ENCODE measurements at regions not wholly inside any gene's neighbourhood (a gene's known extent, or its start where the extent isn't known, plus 50 kb on each side); places are given as distances from the start of the nearest gene placed in this dataset.
"Not testable (repeated sequence)": the region's sequence is repeated elsewhere in the genome, so short reads cannot be mapped to it uniquely, and the experiment has no call there.

DNA sequence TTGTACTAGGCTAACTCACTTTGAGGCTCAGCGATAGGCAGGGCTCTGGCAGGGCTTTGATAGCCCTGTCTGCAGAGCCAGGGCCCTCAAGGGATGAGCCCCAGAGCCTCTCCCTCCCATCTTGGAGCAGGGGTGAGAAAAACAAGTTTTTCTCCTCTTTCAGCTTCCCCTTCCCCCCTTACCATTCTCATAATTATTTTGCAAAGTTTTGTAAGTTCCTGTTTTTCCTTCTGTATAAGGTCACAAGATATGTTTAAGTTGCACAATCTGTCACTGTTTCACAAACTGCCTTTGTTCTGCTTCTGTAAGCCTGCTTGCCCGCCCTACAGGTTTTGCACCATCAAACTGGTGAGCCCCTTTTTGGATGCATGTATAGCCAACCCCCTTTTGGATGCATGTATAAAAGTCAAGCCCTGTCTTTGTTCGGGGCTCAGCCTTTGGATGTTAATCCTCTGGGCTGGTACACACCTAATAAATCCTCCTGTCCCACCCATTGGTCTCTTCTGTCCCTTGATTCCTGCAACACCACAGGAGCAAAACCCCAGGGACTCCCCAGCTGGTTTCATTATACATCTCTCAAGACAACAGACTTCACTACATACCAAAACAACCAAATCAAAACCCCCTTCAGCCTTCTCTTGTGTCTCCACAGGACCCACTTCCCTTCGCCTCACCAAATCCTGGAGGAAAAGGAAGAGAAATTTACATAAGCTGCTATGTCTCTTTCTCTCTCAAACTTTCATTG, 52.5 kb upstream of the RESF1 start:
- DNase-seq (ENCODE audit: low spot score), result no peak

DNA sequence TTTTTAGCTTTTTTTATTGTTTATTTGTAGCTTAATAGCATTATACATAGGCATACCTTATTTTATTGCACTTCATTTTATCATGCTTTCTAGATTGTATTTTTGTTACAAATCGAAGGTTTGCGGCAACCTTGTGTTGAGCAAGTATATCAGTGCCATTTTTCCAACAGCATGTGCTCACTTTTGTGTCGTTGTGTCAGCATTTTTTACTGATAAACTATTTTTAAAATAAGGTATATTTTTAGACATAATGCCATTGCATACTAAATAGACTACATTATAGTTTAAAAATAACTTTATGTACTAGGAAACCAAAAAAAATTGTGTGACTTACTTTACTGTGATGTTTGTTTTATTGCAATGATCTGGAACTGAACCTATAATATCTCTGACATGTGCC, 56.2 kb upstream of the RESF1 start:
- DNase-seq (ENCODE audit: low spot score), result no peak

DNA sequence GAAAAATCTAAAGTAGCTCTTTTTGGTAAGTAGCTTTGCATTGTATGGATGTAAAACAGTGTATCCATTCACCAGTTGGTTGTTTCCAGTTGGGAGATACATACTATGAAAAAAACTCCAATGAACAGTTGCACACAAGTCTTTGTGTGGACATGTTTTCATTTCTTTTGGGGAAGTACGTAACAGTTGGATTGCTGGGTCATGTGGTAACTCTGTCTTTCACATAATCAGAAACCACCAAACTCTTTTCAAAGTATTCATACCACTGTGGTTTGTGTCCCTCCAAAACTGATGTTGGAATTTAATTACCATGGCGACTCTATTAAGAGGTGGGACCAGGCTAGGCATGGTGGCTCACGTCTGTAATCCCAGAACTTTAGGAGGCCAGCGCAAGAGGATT, 58.9 kb upstream of the RESF1 start:
- DNase-seq (ENCODE audit: low spot score), result no peak

DNA sequence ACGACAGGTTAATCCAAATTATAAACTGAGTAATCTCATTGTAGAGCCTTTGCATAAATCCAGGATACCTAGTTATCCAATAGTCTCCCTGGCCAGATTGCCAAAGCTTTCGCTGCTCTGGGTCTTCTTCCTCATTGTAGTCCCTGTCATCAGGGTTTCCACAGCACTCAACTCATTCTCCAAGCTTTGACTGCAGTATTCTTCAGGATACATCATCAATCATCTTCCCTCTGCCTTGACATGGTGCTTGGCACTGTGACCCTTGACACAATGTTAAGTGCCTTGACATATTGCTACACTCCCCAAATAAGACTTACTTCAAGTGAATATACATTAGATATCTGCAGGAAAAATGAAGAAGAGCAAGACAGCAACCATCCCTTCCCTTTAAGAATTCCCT, 60.1 kb upstream of the RESF1 start:
- DNase-seq (ENCODE audit: low spot score), result no peak

DNA sequence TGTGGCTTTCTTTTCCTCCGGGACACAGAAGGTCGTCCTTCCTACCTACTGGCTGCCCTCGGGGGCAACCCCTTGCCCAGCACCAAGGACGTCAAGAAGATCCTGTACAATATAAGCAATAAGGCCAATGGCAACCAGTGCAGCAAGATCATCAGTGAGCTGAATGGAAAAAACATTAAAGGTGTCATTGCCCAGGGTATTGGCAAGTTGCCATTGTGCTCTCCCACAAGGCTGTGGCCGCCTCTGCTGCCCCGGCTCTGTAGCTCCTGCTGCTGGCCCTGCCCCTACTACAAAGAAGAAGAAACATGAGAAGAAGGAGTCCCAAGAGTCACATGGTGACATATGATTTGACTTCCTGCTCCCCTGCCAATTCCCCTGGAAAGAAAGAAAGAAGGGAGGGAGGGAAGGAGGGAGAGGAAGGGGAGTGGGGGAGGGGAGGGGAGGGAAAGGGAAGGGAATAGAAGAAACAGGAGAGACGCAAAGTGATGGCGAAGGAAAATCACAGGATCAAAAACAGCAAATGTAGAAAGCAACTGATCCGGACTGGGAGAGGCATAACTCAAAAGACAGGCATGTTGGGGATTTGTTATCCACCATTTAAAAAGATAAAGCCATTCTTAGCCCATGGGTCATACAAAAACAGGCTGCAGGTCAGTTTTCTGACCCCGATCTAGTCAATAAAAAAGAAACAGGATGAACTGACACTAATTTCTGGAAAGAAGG, 61.3 kb upstream of the RESF1 start:
- DNase-seq (ENCODE audit: low spot score), result peak; percentile 52

DNA sequence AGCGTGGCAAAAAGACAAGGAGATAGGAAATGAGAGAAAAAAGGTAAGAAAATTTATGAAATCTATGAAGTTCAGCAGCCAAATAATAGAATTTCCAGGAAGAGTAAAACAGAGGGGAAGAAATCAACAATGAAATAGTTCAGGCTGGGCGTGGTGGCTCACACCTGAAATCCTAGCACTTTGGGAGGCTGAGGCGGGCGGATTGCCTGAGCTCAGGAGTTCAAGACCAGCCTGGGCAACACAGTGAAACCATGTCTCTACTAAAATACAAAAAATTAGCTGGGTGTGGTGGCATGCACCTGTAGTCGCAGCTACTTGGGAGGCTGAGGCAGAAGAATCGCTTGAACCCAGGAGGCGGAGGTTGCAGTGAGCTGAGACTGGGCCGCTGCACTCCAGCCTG, 62.1 kb upstream of the RESF1 start:
- DNase-seq (ENCODE audit: low spot score), result not testable (repeated sequence)

DNA sequence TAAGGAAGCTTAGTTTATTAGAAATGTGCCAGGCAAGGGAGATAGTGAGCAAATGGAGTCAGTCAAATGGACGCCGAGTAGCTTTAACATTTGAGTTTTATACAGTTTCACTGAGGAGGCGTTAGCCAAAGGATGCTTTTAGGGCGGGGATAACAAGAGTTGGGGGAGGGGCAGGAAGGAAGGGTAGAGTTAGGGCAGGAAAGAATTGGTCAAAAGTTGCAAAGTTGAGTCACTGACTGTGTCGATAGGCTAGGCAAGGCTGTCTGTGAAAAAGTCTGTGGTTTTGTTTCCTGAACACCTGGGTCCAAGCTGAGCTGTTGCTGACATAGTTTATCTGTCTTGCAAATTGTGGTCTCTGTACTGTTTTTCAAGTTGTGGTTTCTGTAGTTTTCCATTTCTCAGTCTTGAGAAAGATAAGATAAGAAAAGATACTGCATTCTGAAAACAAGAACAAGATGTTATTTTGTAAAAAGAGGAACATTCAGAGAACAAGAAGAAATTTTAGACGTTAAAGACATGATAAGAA, 62.6 kb upstream of the RESF1 start:
- DNase-seq (ENCODE audit: low spot score), result no peak

DNA sequence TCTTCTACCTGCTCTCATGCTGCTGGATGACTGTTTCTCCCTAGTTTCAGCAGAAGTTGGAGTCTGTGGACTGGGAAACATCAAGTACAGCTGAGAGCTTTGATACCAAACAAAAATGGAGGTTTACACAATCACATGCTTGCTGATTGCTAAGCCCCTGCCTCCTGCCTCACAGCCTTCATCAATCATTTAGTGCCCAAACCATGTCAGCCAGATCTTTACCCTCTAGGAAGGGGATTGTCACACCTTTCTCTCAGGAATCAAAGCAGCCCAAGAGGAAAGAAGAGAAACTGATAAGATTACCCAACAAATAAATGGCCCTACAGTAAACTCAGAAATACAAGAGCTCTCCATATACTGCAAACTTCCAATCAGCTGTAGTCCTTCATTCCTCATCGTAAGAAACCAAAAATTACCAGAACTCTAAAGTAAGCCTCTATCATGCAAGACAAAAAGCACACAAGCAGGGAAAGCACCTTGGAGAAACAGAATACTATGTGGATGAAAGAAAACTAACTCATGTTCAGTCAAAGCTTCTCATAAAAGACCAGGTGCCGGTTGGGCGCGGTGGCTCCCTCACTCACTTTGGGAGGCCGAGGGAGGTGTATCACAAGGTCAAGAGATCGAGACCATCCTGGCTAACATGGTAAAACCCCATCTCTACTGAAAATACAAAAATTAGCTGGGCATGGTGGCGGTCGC, 63.6 kb upstream of the RESF1 start:
- DNase-seq (ENCODE audit: low spot score), result no peak

DNA sequence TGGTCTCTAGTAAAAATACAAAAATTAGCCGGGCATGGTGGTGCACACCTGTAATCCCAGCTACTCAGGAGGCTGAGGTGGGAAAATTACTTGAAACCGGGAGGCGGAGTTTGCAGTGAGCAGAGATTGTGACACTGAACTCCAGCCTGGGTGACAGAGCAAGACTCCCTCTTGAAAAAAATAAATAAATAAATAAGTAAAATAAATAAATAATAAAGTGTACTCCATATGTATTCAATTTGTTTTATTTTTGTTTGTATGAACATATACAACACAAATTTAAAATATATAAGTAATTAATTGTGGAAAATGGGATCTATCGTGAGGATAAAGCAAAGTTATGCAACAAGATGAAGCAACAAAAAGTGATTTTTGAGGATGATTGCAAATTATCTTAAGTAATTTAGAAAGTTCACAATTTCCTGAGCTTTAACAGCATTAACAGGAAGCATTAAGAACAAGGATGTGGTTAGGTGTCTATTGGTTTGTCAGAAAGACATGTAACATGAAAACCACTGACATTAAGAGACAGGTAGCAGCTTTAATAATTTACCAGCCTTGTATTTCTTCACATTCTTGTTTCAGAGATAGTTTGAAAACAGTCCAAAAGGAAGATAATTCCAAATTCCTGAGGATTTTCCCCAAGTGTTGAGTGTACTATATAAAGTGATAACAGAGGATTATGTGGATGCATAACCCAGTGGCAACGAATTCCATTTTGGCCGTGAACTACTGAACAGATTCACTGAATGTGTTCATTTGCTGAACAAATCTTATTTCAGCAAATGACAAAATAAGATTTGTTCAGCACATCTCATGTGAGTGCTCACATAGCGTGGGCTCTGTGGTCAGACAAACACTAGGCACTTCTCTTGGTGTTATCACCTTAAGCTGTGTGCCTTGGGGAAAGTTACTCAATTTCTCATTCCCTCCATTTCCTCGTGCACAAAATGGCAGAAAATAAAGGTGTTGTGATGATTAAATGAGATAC, 68.6 kb upstream of the RESF1 start:
- no peak for DNase-seq (ENCODE audit: low spot score)

DNA sequence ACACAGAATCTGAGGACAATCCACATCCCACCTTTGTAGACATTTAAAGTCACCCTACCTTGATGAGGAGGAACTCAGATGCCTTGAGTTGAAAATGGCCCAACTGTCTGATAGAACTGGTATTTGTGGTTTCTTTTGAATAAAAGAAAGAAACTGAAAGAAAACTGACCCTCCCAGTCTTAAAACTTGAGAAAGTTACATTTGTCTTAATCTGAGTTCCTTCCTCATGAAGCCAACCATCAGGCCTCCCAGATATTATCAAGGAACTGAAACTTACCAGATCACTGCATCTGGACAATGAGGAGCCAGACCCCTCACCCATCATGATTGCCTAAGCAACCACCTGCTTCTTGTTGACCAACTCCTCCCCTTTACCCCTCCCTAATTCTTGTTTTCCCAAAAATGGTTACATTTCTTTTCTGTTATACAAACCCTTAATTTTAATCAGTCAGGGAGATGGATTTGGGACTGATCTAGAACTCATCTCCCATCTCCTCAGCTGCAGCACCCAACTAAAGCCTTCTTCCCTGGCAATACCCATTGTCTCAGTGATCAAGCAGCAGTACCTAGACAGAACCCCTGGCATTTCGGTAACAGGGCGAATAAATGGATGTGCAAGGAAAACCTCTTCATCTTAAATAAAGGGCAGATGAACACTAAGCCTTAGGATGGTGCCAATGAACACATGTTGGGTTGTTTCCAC, 72.0 kb upstream of the RESF1 start:
- DNase-seq (ENCODE audit: low spot score), result no peak

DNA sequence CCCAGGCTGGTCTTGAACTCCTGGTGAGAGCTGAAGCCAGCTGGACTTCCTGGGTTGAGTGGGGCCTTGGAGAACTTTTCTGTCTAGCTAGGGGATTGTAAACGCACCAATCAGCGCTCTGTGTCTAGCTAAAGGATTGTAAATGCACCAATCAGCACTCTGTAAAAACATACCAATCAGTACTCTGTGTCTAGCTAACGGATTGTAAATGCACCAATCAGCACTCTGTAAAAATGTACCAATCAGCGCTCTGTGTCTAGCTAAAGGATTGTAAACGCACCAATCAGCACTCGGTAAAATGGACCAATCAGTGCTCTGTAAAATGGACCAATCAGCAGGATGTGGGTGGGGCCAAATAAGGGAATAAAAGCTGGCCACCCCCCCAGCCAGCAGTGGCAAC, 76.5 kb upstream of the RESF1 start:
- DNase-seq (ENCODE audit: low spot score), result not testable (repeated sequence)

DNA sequence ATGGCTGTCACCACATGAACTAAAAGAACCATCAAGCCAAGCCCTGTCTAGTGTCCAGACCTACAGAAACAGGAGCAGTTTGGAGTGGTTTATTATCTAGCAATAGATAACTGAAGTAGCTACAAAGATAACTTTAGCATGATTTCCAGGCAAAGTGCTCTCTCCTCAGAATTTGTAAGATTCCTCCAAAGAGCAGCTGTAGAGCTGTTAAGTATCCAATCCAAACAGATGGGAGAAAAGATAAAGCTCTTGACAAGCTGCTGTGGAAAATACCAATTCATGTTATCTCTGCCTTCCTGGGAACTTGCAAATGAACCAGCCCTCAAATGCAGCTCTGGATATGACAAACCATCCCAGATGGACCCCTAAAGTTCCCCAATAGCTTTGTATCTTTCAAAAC, 78.9 kb upstream of the RESF1 start:
- DNase-seq (ENCODE audit: low spot score), result no peak

DNA sequence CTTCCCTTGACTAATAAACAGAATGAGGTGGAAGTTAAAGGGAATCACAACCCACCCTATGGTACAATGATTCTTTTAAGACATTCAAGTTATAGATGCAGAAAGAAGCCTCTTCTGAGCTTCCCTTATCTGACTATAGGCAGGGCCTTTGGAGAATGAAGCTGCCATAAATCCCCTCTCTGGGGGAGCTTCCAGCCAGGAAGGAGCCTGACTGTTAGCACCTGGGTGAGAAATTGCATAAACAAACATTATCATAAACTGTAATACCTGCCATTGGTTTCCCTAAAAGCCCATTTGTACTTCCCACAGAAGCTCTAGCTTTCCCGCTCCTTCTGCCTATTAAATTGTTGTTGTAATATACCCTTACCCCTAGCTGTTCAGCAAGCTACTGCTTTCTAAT, 81.3 kb upstream of the RESF1 start:
- DNase-seq (ENCODE audit: low spot score), result no peak

DNA sequence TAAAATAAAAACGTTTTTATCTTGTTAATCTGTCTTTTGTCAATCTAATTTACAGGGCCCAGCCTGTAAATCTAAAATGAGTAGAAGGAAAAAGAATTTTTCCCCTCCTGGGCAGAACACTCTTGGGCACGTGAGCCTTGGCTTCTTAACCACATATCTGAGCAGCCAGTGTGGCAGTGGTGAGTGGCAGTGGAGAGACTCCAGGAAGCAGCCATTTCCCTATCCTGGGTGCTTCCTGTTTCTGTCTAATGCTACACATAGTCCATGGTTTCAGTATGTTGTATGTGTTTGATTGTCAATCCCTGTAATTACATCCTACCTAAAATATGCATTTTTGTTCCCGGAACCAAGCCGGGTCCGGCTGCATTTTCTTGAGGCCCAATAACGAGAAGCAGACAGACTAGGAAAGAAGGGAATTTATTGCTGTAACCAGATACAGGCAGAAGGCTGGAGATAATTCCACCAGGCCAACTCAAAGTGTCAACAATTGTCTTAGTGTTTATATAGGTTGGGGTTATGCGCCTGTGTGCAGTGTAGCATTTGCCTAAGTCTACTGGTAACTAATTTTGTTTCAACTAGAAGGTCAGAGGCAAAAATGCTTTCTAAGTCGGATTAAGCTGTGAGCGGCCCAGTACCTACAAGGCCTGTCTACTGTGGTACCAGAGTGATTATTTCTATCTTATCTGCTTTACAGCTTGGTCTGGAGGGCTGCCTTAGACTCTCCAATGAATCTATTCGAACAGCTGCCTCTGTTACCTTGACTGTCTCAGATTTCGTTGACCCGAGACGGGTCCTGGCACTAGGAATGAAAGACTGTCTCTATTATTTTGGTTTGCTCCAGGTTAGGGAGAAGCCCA, 82.4 kb upstream of the RESF1 start:
- no peak for DNase-seq (ENCODE audit: low spot score)

DNA sequence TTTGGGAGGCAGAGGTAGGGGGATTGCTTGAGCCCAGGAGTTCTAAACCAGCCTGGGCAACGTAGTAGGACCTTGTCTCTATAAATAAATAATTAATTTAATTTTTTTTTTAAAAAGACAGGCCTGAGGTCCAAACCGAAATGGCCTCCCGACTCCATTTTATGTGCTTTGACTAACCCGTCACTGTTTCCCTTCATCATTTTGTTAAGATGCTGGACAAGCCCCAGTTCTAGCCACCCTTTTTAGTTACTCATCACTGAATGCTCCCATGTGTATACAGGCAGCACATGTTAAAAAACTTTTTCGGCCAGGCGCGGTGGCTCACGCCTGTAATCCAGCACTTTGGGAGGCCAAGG, 83.6 kb upstream of the RESF1 start:
- no peak for DNase-seq (ENCODE audit: low spot score)

DNA sequence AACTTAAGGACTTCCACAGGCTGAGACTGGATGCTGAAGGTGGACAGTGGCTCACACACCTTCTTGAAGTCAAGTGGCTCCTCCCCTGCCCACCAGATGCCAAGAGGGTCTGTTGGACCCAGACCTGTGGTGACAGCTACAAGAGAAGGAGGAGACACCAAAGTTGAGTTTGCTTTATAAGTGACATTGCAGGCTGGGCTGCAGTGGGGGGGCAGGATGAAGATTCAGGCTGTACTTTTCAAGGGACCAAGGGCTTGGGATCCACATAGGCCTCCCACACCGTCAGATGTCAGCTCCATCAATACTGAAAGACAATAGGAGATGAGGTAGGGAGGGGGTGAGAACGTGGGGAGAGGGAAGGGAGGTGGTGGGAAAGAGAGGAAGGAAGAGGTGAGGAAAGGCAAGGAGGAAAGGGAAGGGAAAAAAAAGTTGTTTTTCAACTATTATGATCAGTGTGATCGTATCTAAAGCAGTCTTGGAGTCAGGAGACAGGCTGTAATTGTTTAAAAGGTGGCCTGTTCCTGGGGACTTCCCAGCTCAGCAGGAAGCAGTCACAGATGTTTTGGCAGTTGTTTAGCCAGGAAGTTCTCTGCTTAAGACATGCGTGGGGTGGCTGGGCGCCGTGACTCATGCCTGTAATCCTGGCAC, 84.1 kb upstream of the RESF1 start:
- no peak for DNase-seq (ENCODE audit: low spot score)

DNA sequence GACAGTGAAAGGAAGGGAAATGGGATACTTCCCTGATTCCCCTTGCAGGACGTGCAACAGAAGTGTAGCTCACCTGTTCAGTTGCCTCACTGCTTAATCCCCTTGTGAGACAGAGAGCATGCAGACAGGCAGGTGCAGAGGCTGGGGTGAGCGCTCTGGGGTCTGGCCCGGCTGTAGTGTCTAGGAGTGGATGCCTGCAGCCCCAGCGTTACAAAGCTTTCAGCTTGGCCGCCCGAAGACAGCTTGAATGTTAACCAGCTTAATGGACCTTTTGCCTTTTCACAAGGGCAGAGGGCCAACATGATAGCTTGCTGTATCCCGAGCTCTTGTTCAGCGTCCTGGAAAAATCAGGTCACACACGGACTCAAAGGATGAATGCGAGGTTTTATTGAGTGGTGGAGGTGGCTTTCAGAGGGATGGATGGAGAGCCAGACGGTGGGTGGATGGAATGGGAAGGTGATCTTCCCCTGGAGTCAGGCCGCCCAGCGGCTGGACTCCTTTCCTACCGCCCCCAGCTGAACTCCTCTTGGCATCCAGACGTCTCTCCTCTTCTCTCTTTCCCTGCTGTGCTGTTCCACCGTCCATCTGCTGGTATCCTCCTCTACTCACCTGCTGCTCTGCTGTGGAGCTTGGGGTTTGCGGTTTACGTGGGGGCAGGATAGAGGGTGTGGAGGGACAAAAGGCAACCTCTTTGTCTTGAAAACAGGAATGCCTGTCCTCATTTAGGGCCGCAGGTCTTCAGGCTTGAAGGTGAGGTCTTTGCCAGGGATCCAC, 86.2 kb upstream of the RESF1 start:
- no peak for DNase-seq (ENCODE audit: low spot score)

DNA sequence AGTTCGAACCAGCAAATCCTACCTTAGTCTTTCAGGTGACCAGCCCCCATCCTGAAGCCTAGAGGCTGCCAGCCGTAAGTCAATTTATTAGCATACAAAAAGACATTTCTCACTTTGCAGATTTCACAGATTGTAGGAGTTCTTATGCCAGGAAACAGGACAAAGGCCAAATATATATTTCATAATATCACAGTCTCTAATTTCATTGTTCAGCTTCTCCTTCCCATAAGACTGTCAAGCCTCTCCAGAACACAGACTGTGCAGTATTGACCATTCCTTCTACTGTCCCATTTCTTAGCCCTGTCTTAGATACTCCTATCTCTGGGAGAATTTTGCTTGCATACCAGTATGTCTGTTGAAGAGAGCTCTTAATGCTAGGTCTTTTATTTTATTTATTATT, 89.2 kb upstream of the RESF1 start:
- DNase-seq (ENCODE audit: low spot score), result no peak

DNA sequence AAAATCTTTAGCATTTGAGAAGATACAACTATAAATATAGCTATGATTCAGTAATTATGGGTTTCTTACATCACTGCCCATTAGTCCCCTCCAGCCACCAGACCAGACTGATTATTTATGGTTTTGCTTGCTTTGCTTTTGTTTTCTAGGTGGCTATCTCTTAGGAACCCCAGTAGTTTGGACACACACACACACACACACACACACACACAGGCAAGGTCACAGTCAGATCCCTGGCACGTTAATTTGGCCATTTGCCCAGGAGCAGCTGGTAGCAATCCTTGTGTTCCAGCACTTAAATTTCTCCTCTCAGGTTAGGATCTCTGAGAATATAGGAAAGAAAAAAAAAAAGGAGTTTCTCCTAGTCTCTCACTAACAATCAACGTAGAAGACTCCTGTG, 90.2 kb upstream of the RESF1 start:
- DNase-seq (ENCODE audit: low spot score), result no peak

Data from ecto neural progenitor cell (in vitro differentiated cells).